ENCODE measurements at regions not wholly inside any gene's neighbourhood (a gene's known extent, or its start where the extent isn't known, plus 50 kb on each side); places are given as distances from the start of the nearest gene placed in this dataset.

DNA sequence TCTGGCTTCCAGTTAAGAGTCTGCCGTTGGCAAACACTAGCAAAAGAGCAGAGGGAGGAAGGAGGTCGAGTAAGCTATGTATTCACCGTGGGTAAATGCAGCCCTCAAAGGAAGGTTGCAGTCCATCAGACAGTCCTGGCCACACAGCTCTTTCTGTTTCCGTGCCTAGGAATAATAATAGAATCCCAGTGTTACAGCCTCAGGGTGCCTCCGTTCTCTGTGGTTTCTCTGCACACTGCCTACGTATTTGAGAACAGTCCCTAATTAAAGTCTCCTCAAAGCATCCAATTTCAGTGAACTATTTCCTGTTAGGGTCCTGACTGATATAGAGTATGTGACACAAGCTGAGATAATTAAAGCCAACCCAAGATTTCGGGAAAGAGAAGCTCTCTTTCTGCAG is 176.7 kb downstream of the GPAM start:
- Histone ChIP-seq H3K36me3 (ENCODE audit: control insufficient read depth in 2 of 2, insufficient read depth in 2 of 2, low read length in 1 of 2) (no peaks in the 10 kb centered on the region), H3K4me1 (ENCODE audit: control insufficient read depth in 2 of 2, insufficient read depth in 2 of 2, low read length in 1 of 2) (no peaks in the 10 kb centered on the region), H3K9me3 (ENCODE audit: control insufficient read depth in 2 of 2, insufficient read depth in 1 of 2, low read depth in 1 of 2, low read length in 1 of 2) (no peaks in the 10 kb centered on the region), H3K27me3 (ENCODE audit: control insufficient read depth in 1 of 2, insufficient read depth in 2 of 2, low read length in 2 of 2) (no peaks in the 10 kb centered on the region), H3K4me3 (ENCODE audit: low read depth in 1 of 2, low read length in 2 of 2) (no peak overlapping the region), H3K27ac (ENCODE audit: low read depth in 2 of 2, low read length in 1 of 2) (no peak overlapping the region)
- WGBS, 2 donors: 77 to 82% methylated on average over 7 of the region's 7 CpGs

GRCh38 chr10:112022196-112022595 is 161.4 kb downstream of the GPAM start:
- Histone ChIP-seq H3K9me3 (ENCODE audit: control insufficient read depth in 2 of 2, insufficient read depth in 1 of 2, low read depth in 1 of 2, low read length in 1 of 2) (peaks cover 0 to 2% of the 10 kb centered on the region in 2 donors), H3K27me3 (ENCODE audit: control insufficient read depth in 1 of 2, insufficient read depth in 2 of 2, low read length in 2 of 2) (no peaks in the 10 kb centered on the region), H3K27ac (ENCODE audit: low read depth in 2 of 2, low read length in 1 of 2) (no peak overlapping the region), H3K4me1 (ENCODE audit: control insufficient read depth in 2 of 2, insufficient read depth in 2 of 2, low read length in 1 of 2) (no peaks in the 10 kb centered on the region), H3K4me3 (ENCODE audit: low read depth in 1 of 2, low read length in 2 of 2) (no peak overlapping the region), H3K36me3 (ENCODE audit: control insufficient read depth in 2 of 2, insufficient read depth in 2 of 2, low read length in 1 of 2) (no peaks in the 10 kb centered on the region)
- WGBS, 2 donors: 48 to 66% methylated on average over 1 of the region's 1 CpG

DNA sequence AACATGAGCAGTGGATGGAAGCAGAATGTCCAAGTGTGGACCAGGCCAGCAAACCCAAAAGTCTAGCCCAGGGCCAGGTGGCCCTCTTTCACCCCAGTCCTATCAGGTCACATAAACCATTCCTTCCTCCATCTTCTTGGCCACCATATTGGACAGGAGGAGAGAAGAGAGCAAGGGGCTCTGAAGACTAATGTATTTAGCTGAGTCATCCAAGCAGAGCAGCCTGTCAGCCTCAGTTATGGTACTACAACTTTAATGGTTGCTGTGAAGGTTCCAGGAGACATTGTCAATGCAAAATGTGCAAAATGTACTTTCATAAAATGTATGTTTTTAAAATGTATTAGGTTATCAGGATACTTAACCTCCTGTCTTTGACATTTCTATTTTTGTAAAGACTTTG is 159.5 kb downstream of the GPAM start:
- Histone ChIP-seq H3K9me3 (ENCODE audit: control insufficient read depth in 2 of 2, insufficient read depth in 1 of 2, low read depth in 1 of 2, low read length in 1 of 2) (peaks cover 0 to 2% of the 10 kb centered on the region in 2 donors), H3K36me3 (ENCODE audit: control insufficient read depth in 2 of 2, insufficient read depth in 2 of 2, low read length in 1 of 2) (no peaks in the 10 kb centered on the region), H3K4me1 (ENCODE audit: control insufficient read depth in 2 of 2, insufficient read depth in 2 of 2, low read length in 1 of 2) (no peaks in the 10 kb centered on the region), H3K4me3 (ENCODE audit: low read depth in 1 of 2, low read length in 2 of 2) (no peak overlapping the region), H3K27ac (ENCODE audit: low read depth in 2 of 2, low read length in 1 of 2) (no peak overlapping the region), H3K27me3 (ENCODE audit: control insufficient read depth in 1 of 2, insufficient read depth in 2 of 2, low read length in 2 of 2) (no peaks in the 10 kb centered on the region)

DNA sequence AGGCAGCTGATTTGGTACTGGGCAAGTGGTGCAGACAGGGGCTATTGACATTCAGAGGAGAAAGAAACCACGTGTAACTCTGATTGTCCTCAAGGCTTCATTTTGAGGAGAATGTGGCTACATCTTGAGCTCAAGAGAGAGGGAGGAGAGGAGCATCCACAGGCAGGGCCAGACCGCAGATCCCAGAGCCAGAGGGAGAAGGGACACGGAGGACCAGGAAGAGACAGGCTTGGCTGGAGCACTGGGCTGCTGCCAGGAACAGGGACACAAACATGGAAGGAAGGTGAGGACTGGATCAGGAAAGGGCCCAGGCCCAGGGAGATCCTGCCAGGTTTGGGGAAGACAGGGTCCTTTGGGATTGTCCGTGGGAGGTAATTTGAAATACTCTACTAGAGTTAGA is 158.3 kb downstream of the GPAM start:
- no peaks in the 10 kb centered on the region for H3K4me1 ChIP-seq (ENCODE audit: control insufficient read depth in 2 of 2, insufficient read depth in 2 of 2, low read length in 1 of 2)
- no peaks in the 10 kb centered on the region for H3K27me3 ChIP-seq (ENCODE audit: control insufficient read depth in 1 of 2, insufficient read depth in 2 of 2, low read length in 2 of 2)
- no peak overlapping the region for H3K27ac ChIP-seq (ENCODE audit: low read depth in 2 of 2, low read length in 1 of 2)
- 76 to 82% methylated on average over 4 of the region's 4 CpGs for WGBS, 2 donors
- H3K9me3 ChIP-seq (ENCODE audit: control insufficient read depth in 2 of 2, insufficient read depth in 1 of 2, low read depth in 1 of 2, low read length in 1 of 2): peaks cover 0 to 2% of the 10 kb centered on the region in 2 donors
- H3K4me3 ChIP-seq (ENCODE audit: low read depth in 1 of 2, low read length in 2 of 2): no peak overlapping the region
- H3K36me3 ChIP-seq (ENCODE audit: control insufficient read depth in 2 of 2, insufficient read depth in 2 of 2, low read length in 1 of 2): no peaks in the 10 kb centered on the region

DNA sequence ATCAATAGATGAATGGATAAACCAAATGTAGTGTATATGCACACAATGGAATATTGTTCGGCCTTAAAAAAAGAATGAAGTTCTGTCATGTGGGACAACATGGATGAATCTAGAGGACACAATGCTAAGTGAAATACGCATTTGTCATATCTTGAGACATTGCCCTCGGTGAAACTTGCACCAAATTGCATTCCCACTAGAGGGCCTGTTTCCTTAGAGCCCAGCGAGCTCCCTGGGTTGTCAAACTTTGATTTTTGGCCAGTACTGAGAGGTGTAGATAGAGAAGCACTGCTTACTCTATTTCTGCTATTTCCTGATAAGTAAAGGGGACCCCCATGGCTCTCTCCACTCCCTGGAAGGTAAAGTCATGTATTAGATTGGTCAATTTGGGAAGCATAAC is 157.1 kb downstream of the GPAM start:
- Histone ChIP-seq H3K4me3 (ENCODE audit: low read depth in 1 of 2, low read length in 2 of 2) (no peak overlapping the region), H3K36me3 (ENCODE audit: control insufficient read depth in 2 of 2, insufficient read depth in 2 of 2, low read length in 1 of 2) (no peaks in the 10 kb centered on the region), H3K27ac (ENCODE audit: low read depth in 2 of 2, low read length in 1 of 2) (no peak overlapping the region)

GRCh38 chr10:112027731-112028280 is 155.8 kb downstream of the GPAM start:
- 63 to 69% methylated on average over 4 of the region's 4 CpGs for WGBS, 2 donors

More for the DNA sequence above, 157.1 kb downstream of the GPAM start:
- Histone ChIP-seq H3K4me1 (ENCODE audit: control insufficient read depth in 2 of 2, insufficient read depth in 2 of 2, low read length in 1 of 2) (no peaks in the 10 kb centered on the region), H3K9me3 (ENCODE audit: control insufficient read depth in 2 of 2, insufficient read depth in 1 of 2, low read depth in 1 of 2, low read length in 1 of 2) (peaks cover 0 to 2% of the 10 kb centered on the region in 2 donors), H3K27me3 (ENCODE audit: control insufficient read depth in 1 of 2, insufficient read depth in 2 of 2, low read length in 2 of 2) (no peaks in the 10 kb centered on the region)
- 73 to 76% methylated on average over 4 of the region's 4 CpGs for WGBS, 2 donors

GRCh38 chr10:112030431-112030830 is 153.1 kb downstream of the GPAM start:
- Histone ChIP-seq H3K27ac (ENCODE audit: low read depth in 2 of 2, low read length in 1 of 2) (no peak overlapping the region), H3K4me3 (ENCODE audit: low read depth in 1 of 2, low read length in 2 of 2) (no peak overlapping the region), H3K9me3 (ENCODE audit: control insufficient read depth in 2 of 2, insufficient read depth in 1 of 2, low read depth in 1 of 2, low read length in 1 of 2) (no peaks in the 10 kb centered on the region), H3K4me1 (ENCODE audit: control insufficient read depth in 2 of 2, insufficient read depth in 2 of 2, low read length in 1 of 2) (no peaks in the 10 kb centered on the region), H3K27me3 (ENCODE audit: control insufficient read depth in 1 of 2, insufficient read depth in 2 of 2, low read length in 2 of 2) (no peaks in the 10 kb centered on the region), H3K36me3 (ENCODE audit: control insufficient read depth in 2 of 2, insufficient read depth in 2 of 2, low read length in 1 of 2) (no peaks in the 10 kb centered on the region)
- WGBS, 2 donors: 62 to 65% methylated on average over 2 of the region's 2 CpGs

More at GRCh38 chr10:112027731-112028280, 155.8 kb downstream of the GPAM start:
- Histone ChIP-seq H3K4me1 (ENCODE audit: control insufficient read depth in 2 of 2, insufficient read depth in 2 of 2, low read length in 1 of 2) (no peaks in the 10 kb centered on the region), H3K27ac (ENCODE audit: low read depth in 2 of 2, low read length in 1 of 2) (no peak overlapping the region), H3K27me3 (ENCODE audit: control insufficient read depth in 1 of 2, insufficient read depth in 2 of 2, low read length in 2 of 2) (no peaks in the 10 kb centered on the region), H3K4me3 (ENCODE audit: low read depth in 1 of 2, low read length in 2 of 2) (no peak overlapping the region), H3K36me3 (ENCODE audit: control insufficient read depth in 2 of 2, insufficient read depth in 2 of 2, low read length in 1 of 2) (no peaks in the 10 kb centered on the region), H3K9me3 (ENCODE audit: control insufficient read depth in 2 of 2, insufficient read depth in 1 of 2, low read depth in 1 of 2, low read length in 1 of 2) (peaks cover 0 to 2% of the 10 kb centered on the region in 2 donors)

DNA sequence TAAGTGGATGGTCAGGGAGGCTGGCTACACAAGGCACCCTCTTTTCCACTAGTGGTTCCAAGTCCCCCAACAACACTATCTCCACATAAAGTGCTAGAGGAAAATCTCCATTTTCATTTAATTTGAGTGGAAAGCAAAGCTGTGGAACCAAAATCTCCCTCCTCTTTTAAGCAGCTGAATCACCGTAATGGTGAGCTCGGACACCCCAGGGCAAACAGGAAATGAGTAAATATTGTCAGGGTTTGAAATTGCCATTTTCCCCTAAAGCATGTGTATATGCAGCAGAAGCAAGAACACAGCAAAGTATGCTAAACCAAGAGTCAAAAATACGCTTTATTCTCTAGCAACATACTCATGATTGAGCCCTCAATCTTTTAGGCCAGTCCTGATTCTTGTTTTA is 143.7 kb downstream of the GPAM start:
- H3K27ac ChIP-seq (ENCODE audit: low read depth in 2 of 2, low read length in 1 of 2): no peak overlapping the region
- no peaks in the 10 kb centered on the region for H3K4me1 ChIP-seq (ENCODE audit: control insufficient read depth in 2 of 2, insufficient read depth in 2 of 2, low read length in 1 of 2)
- H3K9me3 ChIP-seq (ENCODE audit: control insufficient read depth in 2 of 2, insufficient read depth in 1 of 2, low read depth in 1 of 2, low read length in 1 of 2): peaks cover 0 to 2% of the 10 kb centered on the region in 2 donors
- no peaks in the 10 kb centered on the region for H3K36me3 ChIP-seq (ENCODE audit: control insufficient read depth in 2 of 2, insufficient read depth in 2 of 2, low read length in 1 of 2)
- 75 to 85% methylated on average over 3 of the region's 3 CpGs for WGBS, 2 donors
- H3K27me3 ChIP-seq (ENCODE audit: control insufficient read depth in 1 of 2, insufficient read depth in 2 of 2, low read length in 2 of 2): no peaks in the 10 kb centered on the region
- H3K4me3 ChIP-seq (ENCODE audit: low read depth in 1 of 2, low read length in 2 of 2): no peak overlapping the region

DNA sequence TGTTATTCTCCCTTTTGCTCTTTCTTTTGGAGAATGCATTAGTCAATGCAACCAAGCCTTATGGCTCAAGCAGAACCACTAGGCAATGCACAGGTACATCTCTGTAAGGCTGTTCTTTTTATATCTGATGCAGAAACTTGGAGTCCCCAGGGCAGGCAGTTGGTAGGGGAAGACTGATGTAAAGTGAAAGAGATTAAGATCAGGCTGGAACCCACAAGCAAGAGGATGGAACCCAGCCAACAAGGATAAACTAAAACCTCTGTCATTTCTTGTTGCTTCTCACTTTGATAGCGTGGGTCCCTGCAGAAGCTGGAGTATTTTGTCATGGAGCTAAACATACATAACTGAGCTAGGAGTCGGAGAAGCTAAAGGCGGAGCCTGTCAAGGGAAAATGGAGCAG is 142.9 kb downstream of the GPAM start:
- Histone ChIP-seq H3K9me3 (ENCODE audit: control insufficient read depth in 2 of 2, insufficient read depth in 1 of 2, low read depth in 1 of 2, low read length in 1 of 2) (peaks cover 0 to 2% of the 10 kb centered on the region in 2 donors), H3K4me3 (ENCODE audit: low read depth in 1 of 2, low read length in 2 of 2) (no peak overlapping the region), H3K27ac (ENCODE audit: low read depth in 2 of 2, low read length in 1 of 2) (no peak overlapping the region), H3K4me1 (ENCODE audit: control insufficient read depth in 2 of 2, insufficient read depth in 2 of 2, low read length in 1 of 2) (no peaks in the 10 kb centered on the region), H3K27me3 (ENCODE audit: control insufficient read depth in 1 of 2, insufficient read depth in 2 of 2, low read length in 2 of 2) (no peaks in the 10 kb centered on the region), H3K36me3 (ENCODE audit: control insufficient read depth in 2 of 2, insufficient read depth in 2 of 2, low read length in 1 of 2) (no peaks in the 10 kb centered on the region)
- 81 to 88% methylated on average over 3 of the region's 3 CpGs for WGBS, 2 donors

- 55 to 69% methylated on average over 3 of the region's 3 CpGs for WGBS, 2 donors
- H3K27ac ChIP-seq (ENCODE audit: low read depth in 2 of 2, low read length in 1 of 2): no peak overlapping the region
- H3K27me3 ChIP-seq (ENCODE audit: control insufficient read depth in 1 of 2, insufficient read depth in 2 of 2, low read length in 2 of 2): no peaks in the 10 kb centered on the region
- no peaks in the 10 kb centered on the region for H3K36me3 ChIP-seq (ENCODE audit: control insufficient read depth in 2 of 2, insufficient read depth in 2 of 2, low read length in 1 of 2)
- peaks cover 0 to under 1% of the 10 kb centered on the region in 2 donors for H3K9me3 ChIP-seq (ENCODE audit: control insufficient read depth in 2 of 2, insufficient read depth in 1 of 2, low read depth in 1 of 2, low read length in 1 of 2)
- H3K4me1 ChIP-seq (ENCODE audit: control insufficient read depth in 2 of 2, insufficient read depth in 2 of 2, low read length in 1 of 2): no peaks in the 10 kb centered on the region
- H3K4me3 ChIP-seq (ENCODE audit: low read depth in 1 of 2, low read length in 2 of 2): no peak overlapping the region
Observed at GRCh38 chr10:112045938-112046337, 137.6 kb downstream of the GPAM start.

Data from esophagus (tissue), 2 donors.